GM23338 (cell line): ENCODE measurements at regions not wholly inside any gene's neighbourhood (a gene's known extent, or its start where the extent isn't known, plus 50 kb on each side); places are given as distances from the start of the nearest gene placed in this dataset.

Source experiments
- ATAC-seq: fragments of 200-7000 bp; cut with Tn5 transposase; 3 replicates; pipeline ENCODE4 v1.9.1; 2020
- DNase-seq: peaks from one replicate; pipeline ENCODE4 v3.0.0-alpha.2; 2015; ENCODE audit warnings: low spot score
- H2AFZ ChIP-seq: fragments of 200-600 bp; sonication (generic); 2 replicates; pipeline ENCODE4 v1.8.0; 2016; ENCODE audit warnings: antibody characterized with exemption, mild to moderate bottlenecking, moderate library complexity
- H3F3A ChIP-seq: fragments of 200-600 bp; sonication (generic); replicated peaks from 2 replicates; pipeline ENCODE4 v1.8.0; 2017; ENCODE audit warnings: antibody characterized with exemption, mixed run types, low read depth
- H3K27ac ChIP-seq: fragments of 200-600 bp; sonication (generic); 2 replicates; pipeline ENCODE4 v1.6.1; 2016; ENCODE audit warnings: low read depth
- H3K27me3 ChIP-seq: fragments of 200-600 bp; sonication (generic); 2 replicates; pipeline ENCODE4 v1.8.0; 2016; ENCODE audit warnings: mild to moderate bottlenecking, mixed run types, moderate library complexity; ENCODE audit not compliant: insufficient read depth
- H3K36me3 ChIP-seq: fragments of 200-600 bp; sonication (generic); 2 replicates; pipeline ENCODE4 v1.8.0; 2016; ENCODE audit warnings: mild to moderate bottlenecking; ENCODE audit not compliant: insufficient read depth
- H3K4me1 ChIP-seq: fragments of 200-600 bp; sonication (generic); 2 replicates; pipeline ENCODE4 v1.8.0; 2016; ENCODE audit warnings: mild to moderate bottlenecking, moderate library complexity; ENCODE audit not compliant: insufficient read depth
- H3K4me2 ChIP-seq: fragments of 200-600 bp; sonication (generic); 2 replicates; pipeline ENCODE4 v1.7.1; 2017; ENCODE audit warnings: mixed run types
- H3K4me3 ChIP-seq: fragments of 200-600 bp; sonication (generic); 2 replicates; pipeline ENCODE4 v1.6.1; 2016; ENCODE audit warnings: mixed run types
- H3K79me2 ChIP-seq: fragments of 200-600 bp; sonication (generic); replicated peaks from 2 replicates; pipeline ENCODE4 v1.8.0; 2017; ENCODE audit warnings: mild to moderate bottlenecking; ENCODE audit not compliant: insufficient read depth
- H3K9me2 ChIP-seq: fragments of 200-600 bp; sonication (generic); 2 replicates; pipeline ENCODE4 v1.8.0; 2017; ENCODE audit not compliant: insufficient read depth
- H4K20me1 ChIP-seq: fragments of 200-600 bp; sonication (generic); replicated peaks from 2 replicates; pipeline ENCODE4 v1.8.0; 2017; ENCODE audit warnings: mild to moderate bottlenecking; ENCODE audit not compliant: insufficient read depth
- H3K27ac Mint-ChIP-seq: 2 replicates; pipeline ENCODE4 v1.8.0; 2020; ENCODE audit warnings: inconsistent platforms, mild to moderate bottlenecking, moderate library complexity, mixed read lengths
- H3K27me3 Mint-ChIP-seq: 3 replicates; pipeline ENCODE4 v1.8.0; 2022; ENCODE audit warnings: low read depth, mild to moderate bottlenecking, moderate library complexity, mixed read lengths, inconsistent platforms; ENCODE audit not compliant: insufficient read depth, poor library complexity
- H3K36me3 Mint-ChIP-seq: 3 replicates; pipeline ENCODE4 v1.8.0; 2021; ENCODE audit warnings: low read depth, mild to moderate bottlenecking, inconsistent platforms, moderate library complexity, mixed read lengths
- H3K4me1 Mint-ChIP-seq: 3 replicates; pipeline ENCODE4 v1.8.0; 2020; ENCODE audit warnings: mild to moderate bottlenecking, inconsistent platforms, mixed read lengths
- H3K4me3 Mint-ChIP-seq: 3 replicates; pipeline ENCODE4 v1.8.0; 2021; ENCODE audit warnings: moderate library complexity, mild to moderate bottlenecking, inconsistent platforms, mixed read lengths
- H3K9me3 Mint-ChIP-seq: 3 replicates; pipeline ENCODE4 v1.8.0; 2020; ENCODE audit warnings: moderate library complexity, mild to moderate bottlenecking, inconsistent platforms, mixed read lengths
- EZH2 ChIP-seq: fragments of 200-600 bp; sonication (generic); IDR thresholded peaks from one replicate; pipeline ENCODE4 v1.8.0; 2017; ENCODE audit warnings: antibody characterized with exemption, mild to moderate bottlenecking, low read depth; ENCODE audit not compliant: unreplicated experiment
- EZH2phosphoT487 ChIP-seq: fragments of 200-600 bp; sonication (generic); IDR thresholded peaks from one replicate; pipeline ENCODE4 v1.8.1; 2018; ENCODE audit warnings: antibody characterized with exemption; ENCODE audit not compliant: unreplicated experiment
- NANOG ChIP-seq: IDR thresholded peaks from 2 replicates; pipeline ENCODE4 v1.6.1; 2016; ENCODE audit warnings: antibody characterized with exemption, borderline replicate concordance
- POLR2AphosphoS5 ChIP-seq: IDR thresholded peaks from 2 replicates; pipeline ENCODE4 v1.6.1; 2016; ENCODE audit warnings: antibody characterized with exemption, low read depth
- STAT1 ChIP-seq: IDR thresholded peaks from one replicate; pipeline ENCODE4 v1.6.1; 2016; ENCODE audit warnings: antibody characterized with exemption; ENCODE audit not compliant: unreplicated experiment
- ZNF331 ChIP-seq: fragments of 250-450 bp; sonication (Bioruptor Pico); IDR thresholded peaks from 2 replicates; pipeline ENCODE4 v1.5.0; 2020; ENCODE audit warnings: low read depth, mild to moderate bottlenecking, moderate library complexity
- ZNF462 ChIP-seq: fragments of 250-450 bp; sonication (Bioruptor Pico); IDR thresholded peaks from 2 replicates; pipeline ENCODE4 v1.5.0; 2020; ENCODE audit warnings: mild to moderate bottlenecking, moderate library complexity

- Histone ChIP-seq H3K4me1 (peaks cover 21% of the 10 kb centered on the region; the same call in 1 of the 2 replicates), H3K79me2 (no peaks in the 10 kb centered on the region), H3K36me3 (no peaks in the 10 kb centered on the region), H3K9me2 (no peaks in the 10 kb centered on the region), H2AFZ (no peak overlapping the region), H3K4me2 (peak overlapping the region; percentile 54), H3F3A (no peaks in the 10 kb centered on the region), H3K4me3 (0 out of 2 replicates have a peak overlapping the region, but pooled peaks have one; percentile 29), H3K27ac (no peak overlapping the region), H3K27me3 (peaks cover 5% of the 10 kb centered on the region; the same call in 1 of the 2 replicates), H4K20me1 (no peaks in the 10 kb centered on the region)
- Mint-ChIP-seq H3K27me3 (peaks cover 17% of the 10 kb centered on the region), H3K36me3 (no peaks in the 10 kb centered on the region), H3K9me3 (peaks cover 3% of the 10 kb centered on the region; the same call in 1 of the 3 replicates), H3K4me3 (no peak overlapping the region), H3K4me1 (peaks cover 10% of the 10 kb centered on the region), H3K27ac (no peak overlapping the region)
- peak; percentile 44 for DNase-seq
- TF ChIP-seq ZNF462 (peak; percentile 17; the same call in 1 of the 2 replicates), NANOG (peak; percentile 91), ZNF331 (CRISPR knock-in tag) (no peak), POLR2AphosphoS5 (no peak)
- peak; percentile 90 for ATAC-seq
These were observed 554.8 kb upstream of the B3GALT2 start for GRCh38 chr1:193741228-193741627.

DNA sequence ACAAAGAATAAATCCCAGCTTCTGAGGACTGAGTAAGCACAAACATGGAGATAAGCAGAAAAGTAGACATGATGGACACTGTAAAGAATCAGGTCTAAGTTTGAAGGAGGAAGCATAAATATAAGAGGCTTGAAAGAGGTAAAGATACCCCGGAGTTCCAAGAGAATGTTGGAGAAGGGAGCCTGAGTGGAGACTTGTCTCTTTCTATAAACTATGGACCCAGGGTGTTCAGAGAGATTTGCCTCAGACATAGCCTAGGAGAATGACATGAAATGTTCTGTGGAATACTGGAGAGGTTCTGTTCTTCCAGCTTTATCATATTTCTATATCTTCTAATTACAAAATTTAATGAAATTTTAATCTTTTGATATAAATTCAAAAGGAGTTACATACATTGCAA lies 554.3 kb upstream of the B3GALT2 start:
- no peaks in the 10 kb centered on the region for H3K9me2 ChIP-seq
- H4K20me1 ChIP-seq = no peaks in the 10 kb centered on the region
- peak overlapping the region; percentile 54; the same call in 1 of the 2 replicates for H3K4me2 ChIP-seq
- no peaks in the 10 kb centered on the region for H3F3A ChIP-seq
- H3K27me3 Mint-ChIP-seq = peaks cover 17% of the 10 kb centered on the region
- no peak overlapping the region for H3K27ac ChIP-seq
- H3K4me1 Mint-ChIP-seq = peaks cover 10% of the 10 kb centered on the region
- H3K27ac Mint-ChIP-seq = no peak overlapping the region
- DNase-seq = peak; percentile 18
- H2AFZ ChIP-seq = no peak overlapping the region
- H3K79me2 ChIP-seq = no peaks in the 10 kb centered on the region
- H3K27me3 ChIP-seq = peaks cover 5% of the 10 kb centered on the region; the same call in 1 of the 2 replicates
- ATAC-seq = peak; percentile 61
- no peak overlapping the region for H3K4me3 ChIP-seq
- peaks cover 3% of the 10 kb centered on the region; the same call in 1 of the 3 replicates for H3K9me3 Mint-ChIP-seq
- peaks cover 21% of the 10 kb centered on the region; the same call in 1 of the 2 replicates for H3K4me1 ChIP-seq
- H3K4me3 Mint-ChIP-seq = no peak overlapping the region
- no peaks in the 10 kb centered on the region for H3K36me3 ChIP-seq
- no peaks in the 10 kb centered on the region for H3K36me3 Mint-ChIP-seq
- no peak for TF ChIP-seq EZH2phosphoT487
- TF ChIP-seq ZNF462 = no peak
- no peak for TF ChIP-seq EZH2
- no peak for TF ChIP-seq STAT1
